CD8-positive, alpha-beta memory T cell (primary cell): ENCODE measurements at regions not wholly inside any gene's neighbourhood (a gene's known extent, or its start where the extent isn't known, plus 50 kb on each side); places are given as distances from the start of the nearest gene placed in this dataset.

Experiments
- CTCF ChIA-PET: fragments of 350-600 bp; sonication (Branson Sonifier 250); formaldehyde crosslinking; loops from one replicate; lab custom pipeline; 2021; ENCODE audit warnings: antibody characterized with exemption; lab: Charles Lee
- POLR2A ChIA-PET: fragments of 350-600 bp; sonication (Branson Sonifier 250); formaldehyde crosslinking; loops from one replicate; lab custom pipeline; 2021; ENCODE audit warnings: antibody characterized with exemption; lab: Charles Lee
- DNase-seq, 5 donors: peaks; one replicate each; pipeline versions ENCODE4 v3.0.0 to v3.0.0-alpha.2; 2020 to 2022; ENCODE audit warnings: mixed read lengths in 1 of 5
- H3K27ac ChIP-seq: one replicate; pipeline ENCODE4 v1.7.0; 2013; ENCODE audit warnings: low read depth, mild to moderate bottlenecking, low read length, moderate library complexity
- H3K27me3 ChIP-seq: 2 replicates; pipeline ENCODE4 v1.7.0; 2013; ENCODE audit warnings: low read length, mild to moderate bottlenecking; ENCODE audit not compliant: insufficient read depth, poor library complexity, severe bottlenecking
- H3K36me3 ChIP-seq: 2 replicates; pipeline ENCODE4 v1.7.0; 2013; ENCODE audit warnings: mild to moderate bottlenecking, low read length, moderate library complexity; ENCODE audit not compliant: insufficient read depth
- H3K4me1 ChIP-seq: 2 replicates; pipeline ENCODE4 v1.7.0; 2013; ENCODE audit warnings: mild to moderate bottlenecking, low read length, moderate library complexity; ENCODE audit not compliant: insufficient read depth
- H3K4me3 ChIP-seq: 2 replicates; pipeline ENCODE4 v1.7.0; 2013; ENCODE audit warnings: mild to moderate bottlenecking, low read length
- H3K9me3 ChIP-seq: 2 replicates; pipeline ENCODE4 v1.7.0; 2013; ENCODE audit warnings: mild to moderate bottlenecking, low read length
- H3K27ac Mint-ChIP-seq, 8 donors: one replicate each; pipeline ENCODE4 v1.8.0; 2020 to 2021; ENCODE audit warnings: mixed read lengths in 8 of 8, mild to moderate bottlenecking in 6 of 8, inconsistent platforms in 3 of 8, moderate library complexity in 3 of 8
- H3K27me3 Mint-ChIP-seq, 2 donors: one replicate each; pipeline ENCODE4 v1.8.0; 2020 to 2021; ENCODE audit warnings: mixed read lengths in 2 of 2, mild to moderate bottlenecking in 1 of 2, moderate library complexity in 1 of 2
- H3K36me3 Mint-ChIP-seq, 3 donors: one replicate each; pipeline ENCODE4 v1.8.0; 2020 to 2021; ENCODE audit warnings: mixed read lengths in 3 of 3, inconsistent platforms in 1 of 3, mild to moderate bottlenecking in 1 of 3
- H3K4me1 Mint-ChIP-seq, 3 donors: one replicate each; pipeline ENCODE4 v1.8.0; 2020 to 2021; ENCODE audit warnings: mixed read lengths in 3 of 3, inconsistent platforms in 1 of 3, mild to moderate bottlenecking in 1 of 3
- H3K4me3 Mint-ChIP-seq, 7 donors: one replicate each; pipeline ENCODE4 v1.8.0; 2020 to 2021; ENCODE audit warnings: mixed read lengths in 7 of 7, mild to moderate bottlenecking in 6 of 7, moderate library complexity in 4 of 7, inconsistent platforms in 2 of 7
- H3K9me3 Mint-ChIP-seq, 5 donors: one replicate each; pipeline ENCODE4 v1.8.0; 2020 to 2022; ENCODE audit warnings: mixed read lengths in 5 of 5, mild to moderate bottlenecking in 3 of 5, moderate library complexity in 2 of 5, inconsistent platforms in 1 of 5

DNA sequence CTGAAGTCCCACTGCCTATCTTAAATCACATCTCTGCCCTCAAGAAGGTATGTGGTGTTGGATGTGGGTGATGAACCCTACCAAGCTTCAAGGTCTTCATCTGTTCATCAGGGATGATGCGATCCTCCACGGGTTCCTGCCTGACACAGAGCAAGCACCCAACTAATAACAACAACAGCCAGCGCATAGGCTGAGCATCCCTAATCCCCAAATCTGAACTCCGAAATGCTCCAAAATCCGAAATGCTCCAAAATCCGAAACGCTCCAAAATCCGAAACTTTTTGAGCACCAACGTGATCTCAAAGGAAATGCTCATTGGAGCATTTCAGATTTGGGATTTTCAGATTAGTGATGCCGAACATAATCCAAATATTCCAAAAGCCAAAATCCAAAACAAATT lies 238.9 kb upstream of the SDK2 start:
- CTCF ChIA-PET: no interaction called here
- Mint-ChIP-seq H3K36me3 (no peaks in the 10 kb centered on the region), H3K4me1 (no peaks in the 10 kb centered on the region), H3K27ac (no peak overlapping the region), H3K9me3 (no peaks in the 10 kb centered on the region), H3K4me3 (no peak overlapping the region), H3K27me3 (peaks cover 5 to 19% of the 10 kb centered on the region in 2 donors)
- no peaks in the 10 kb centered on the region for H3K9me3 ChIP-seq
- no peak overlapping the region for H3K27ac ChIP-seq
- no peaks in the 10 kb centered on the region for H3K4me1 ChIP-seq
- POLR2A ChIA-PET: no interaction called here
- no peaks in the 10 kb centered on the region for H3K27me3 ChIP-seq
- no peaks in the 10 kb centered on the region for H3K36me3 ChIP-seq
- no peak overlapping the region for H3K4me3 ChIP-seq
- DNase-seq: no peak

DNA sequence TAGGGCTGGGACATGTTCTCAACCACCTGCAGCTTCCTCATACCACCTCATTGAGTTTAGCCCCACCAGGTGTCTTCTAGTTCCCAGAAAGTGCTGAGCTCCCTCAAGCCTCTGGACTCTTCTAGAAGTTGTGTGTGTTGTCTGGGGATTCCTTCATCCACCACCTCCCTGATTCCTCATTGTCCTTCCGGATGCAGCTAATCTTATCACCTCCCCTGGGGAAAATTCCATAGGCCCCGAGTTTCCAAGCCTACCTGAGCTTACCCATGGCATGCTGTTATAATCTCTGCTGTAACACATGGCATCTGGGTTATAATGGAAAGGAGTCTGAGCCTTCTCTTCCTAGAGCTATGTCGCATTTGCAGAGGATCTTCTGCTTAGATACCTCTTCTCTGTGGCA lies 243.5 kb upstream of the SDK2 start:
- H3K9me3 ChIP-seq: no peaks in the 10 kb centered on the region
- POLR2A ChIA-PET: no interaction called here
- no peaks in the 10 kb centered on the region for H3K4me1 ChIP-seq
- H3K4me3 ChIP-seq: no peak overlapping the region
- Mint-ChIP-seq H3K36me3 (no peaks in the 10 kb centered on the region), H3K27me3 (peaks cover 6 to 12% of the 10 kb centered on the region in 2 donors), H3K27ac (peak overlapping the region in 1 of 8 donors; percentile 51), H3K9me3 (no peaks in the 10 kb centered on the region), H3K4me1 (no peaks in the 10 kb centered on the region), H3K4me3 (no peak overlapping the region)
- no peaks in the 10 kb centered on the region for H3K36me3 ChIP-seq
- DNase-seq: no peak
- H3K27me3 ChIP-seq: no peaks in the 10 kb centered on the region
- CTCF ChIA-PET: interaction anchor here (1.2 kb wide), 1 partner anchor 15 kb away, joined by 3 read pairs; no protein-coding TSS in a partner anchor
- H3K27ac ChIP-seq: no peak overlapping the region

DNA sequence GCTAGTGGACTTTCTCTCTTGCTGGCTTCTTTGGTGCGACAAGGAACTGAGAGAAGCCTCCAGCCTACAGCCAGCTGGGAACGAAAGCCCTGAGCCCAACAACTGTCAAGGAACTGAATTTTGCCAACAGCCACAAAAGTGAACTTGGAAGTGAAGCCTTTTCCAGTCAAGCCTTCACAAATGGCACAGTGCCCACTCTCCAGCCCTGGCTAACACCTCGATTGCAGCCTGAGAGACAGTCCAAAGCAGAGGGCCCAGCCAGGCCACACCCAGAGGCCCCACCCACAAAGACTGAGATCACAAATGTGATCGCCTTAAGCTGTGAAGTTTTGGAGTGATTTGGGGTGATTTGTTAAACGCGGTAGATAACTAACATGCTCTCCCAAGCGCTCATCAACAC lies 244.6 kb upstream of the SDK2 start:
- Mint-ChIP-seq H3K27ac (no peak overlapping the region), H3K4me3 (no peak overlapping the region), H3K9me3 (no peaks in the 10 kb centered on the region), H3K4me1 (no peaks in the 10 kb centered on the region), H3K36me3 (no peaks in the 10 kb centered on the region), H3K27me3 (peaks cover 8 to 9% of the 10 kb centered on the region in 2 donors)
- no peak for DNase-seq
- no peaks in the 10 kb centered on the region for H3K36me3 ChIP-seq
- no peak overlapping the region for H3K27ac ChIP-seq
- CTCF ChIA-PET: interaction anchor here (1.2 kb wide), 1 partner anchor 14 kb away, joined by 3 read pairs; no protein-coding TSS in a partner anchor
- no peaks in the 10 kb centered on the region for H3K9me3 ChIP-seq
- POLR2A ChIA-PET: no interaction called here
- H3K4me3 ChIP-seq: no peak overlapping the region
- no peaks in the 10 kb centered on the region for H3K27me3 ChIP-seq
- no peaks in the 10 kb centered on the region for H3K4me1 ChIP-seq

DNA sequence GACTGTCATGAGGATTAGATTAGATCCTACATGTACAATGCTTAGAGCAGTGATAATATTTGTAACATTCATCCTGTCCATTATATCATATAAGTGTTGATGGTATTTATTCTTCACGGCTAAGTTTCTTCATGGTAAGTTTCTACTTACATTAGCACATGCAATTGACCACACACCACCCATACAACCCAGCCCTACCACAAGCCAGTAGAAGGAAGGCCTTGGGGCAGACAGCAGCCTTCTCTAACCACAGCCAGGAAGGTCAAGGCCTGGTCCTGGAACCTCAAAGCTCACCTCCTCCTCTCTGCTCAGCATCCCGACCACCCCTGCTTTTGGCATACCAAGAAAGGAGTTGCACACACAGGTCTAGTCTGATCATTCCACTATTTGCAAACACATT lies 245.2 kb upstream of the SDK2 start:
- Histone ChIP-seq H3K4me1 (no peaks in the 10 kb centered on the region), H3K27me3 (no peaks in the 10 kb centered on the region), H3K27ac (no peak overlapping the region), H3K9me3 (no peaks in the 10 kb centered on the region), H3K36me3 (no peaks in the 10 kb centered on the region), H3K4me3 (no peak overlapping the region)
- POLR2A ChIA-PET: no interaction called here
- CTCF ChIA-PET: no interaction called here
- Mint-ChIP-seq H3K9me3 (no peaks in the 10 kb centered on the region), H3K36me3 (no peaks in the 10 kb centered on the region), H3K4me1 (no peaks in the 10 kb centered on the region), H3K4me3 (no peak overlapping the region), H3K27me3 (peaks cover 3 to 8% of the 10 kb centered on the region in 2 donors), H3K27ac (no peak overlapping the region)
- no peak for DNase-seq

DNA sequence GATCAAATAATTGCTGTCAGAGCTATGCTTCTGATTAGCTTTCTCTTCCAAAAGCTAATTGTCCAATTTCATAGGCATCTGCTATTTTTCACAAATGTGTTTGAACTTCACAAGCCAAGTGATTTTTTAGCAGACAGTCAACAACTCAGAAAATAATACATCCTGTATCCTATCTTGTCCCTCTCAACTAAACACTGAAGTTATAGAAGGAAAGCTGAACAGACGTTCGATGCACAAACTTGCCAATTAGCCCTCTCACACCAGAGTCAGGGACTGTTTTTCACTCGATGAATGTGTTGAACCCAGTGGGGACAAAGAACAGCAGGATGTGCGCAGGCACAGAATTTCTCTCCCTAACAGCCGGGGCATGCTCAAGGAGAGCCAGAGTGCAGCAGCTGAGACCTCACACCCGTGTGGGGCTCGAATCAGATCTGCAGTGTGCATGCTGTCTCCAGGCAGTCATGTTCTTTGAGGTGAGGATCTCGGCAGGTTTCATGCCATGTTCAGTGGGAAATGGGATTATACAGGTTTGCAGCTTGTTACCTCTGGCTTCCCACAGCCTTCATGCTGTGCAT lies 246.7 kb upstream of the SDK2 start:
- H3K36me3 Mint-ChIP-seq: no peaks in the 10 kb centered on the region
- H3K27me3 ChIP-seq: no peaks in the 10 kb centered on the region
- ChIA-PET CTCF (no interaction called here), POLR2A (no interaction called here)
- H3K9me3 Mint-ChIP-seq: no peaks in the 10 kb centered on the region
- H3K4me1 ChIP-seq: no peaks in the 10 kb centered on the region
- H3K4me3 ChIP-seq: no peak overlapping the region
- peaks cover 3 to 13% of the 10 kb centered on the region in 2 donors for H3K27me3 Mint-ChIP-seq
- no peaks in the 10 kb centered on the region for H3K36me3 ChIP-seq
- DNase-seq: no peak
- H3K27ac Mint-ChIP-seq: peak overlapping the region in 1 of 8 donors; percentile 64
- no peak overlapping the region for H3K27ac ChIP-seq
- no peaks in the 10 kb centered on the region for H3K9me3 ChIP-seq
- no peak overlapping the region for H3K4me3 Mint-ChIP-seq
- H3K4me1 Mint-ChIP-seq: no peaks in the 10 kb centered on the region

GRCh38 chr17:73895157-73895556 lies 250.9 kb upstream of the SDK2 start:
- Mint-ChIP-seq H3K4me1 (no peaks in the 10 kb centered on the region), H3K9me3 (no peaks in the 10 kb centered on the region), H3K4me3 (no peak overlapping the region), H3K27ac (no peak overlapping the region), H3K36me3 (peaks cover 0 to 2% (median 0%) of the 10 kb centered on the region in 3 donors), H3K27me3 (peaks cover 19 to 25% of the 10 kb centered on the region in 2 donors)
- CTCF ChIA-PET: no interaction called here
- DNase-seq: no peak
- Histone ChIP-seq H3K27me3 (no peaks in the 10 kb centered on the region), H3K27ac (no peak overlapping the region), H3K4me1 (no peaks in the 10 kb centered on the region), H3K36me3 (no peaks in the 10 kb centered on the region), H3K9me3 (no peaks in the 10 kb centered on the region), H3K4me3 (no peak overlapping the region)
- POLR2A ChIA-PET: no interaction called here

- Mint-ChIP-seq H3K9me3 (no peaks in the 10 kb centered on the region), H3K4me3 (no peak overlapping the region), H3K27ac (no peak overlapping the region), H3K27me3 (peaks cover 30 to 39% of the 10 kb centered on the region in 2 donors), H3K36me3 (peaks cover 0 to 2% (median 0%) of the 10 kb centered on the region in 3 donors), H3K4me1 (peaks cover 8 to 11% (median 8%) of the 10 kb centered on the region in 3 donors)
- no peaks in the 10 kb centered on the region for H3K9me3 ChIP-seq
- ChIA-PET CTCF (no interaction called here), POLR2A (no interaction called here)
- H3K4me3 ChIP-seq: no peak overlapping the region
- no peak overlapping the region for H3K27ac ChIP-seq
- H3K4me1 ChIP-seq: no peaks in the 10 kb centered on the region
- DNase-seq: no peak
- H3K27me3 ChIP-seq: peaks cover 10% of the 10 kb centered on the region
- H3K36me3 ChIP-seq: no peaks in the 10 kb centered on the region
Observed at GRCh38 chr17:73896966-73897365, 252.7 kb upstream of the SDK2 start.

DNA sequence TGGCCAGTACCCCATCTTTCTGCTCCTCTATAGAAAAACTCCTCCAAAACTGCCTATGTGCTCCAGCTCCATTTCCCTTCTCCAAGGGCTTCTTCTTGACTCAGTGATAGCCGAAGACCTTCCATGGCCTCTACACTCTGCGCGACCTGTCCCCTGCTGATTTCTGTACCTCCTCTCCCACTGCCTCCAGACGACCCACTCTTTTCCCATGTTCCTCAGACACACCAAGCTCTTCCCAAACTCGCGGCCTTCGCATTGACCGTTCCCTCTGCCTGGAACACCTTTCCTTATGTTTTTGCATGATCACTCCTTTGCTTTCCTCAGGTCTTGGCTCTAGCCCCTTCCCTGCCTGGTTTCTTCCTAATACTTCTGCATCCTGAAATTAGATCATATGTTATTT lies 255.6 kb upstream of the SDK2 start:
- H3K27ac ChIP-seq: no peak overlapping the region
- Mint-ChIP-seq H3K9me3 (no peaks in the 10 kb centered on the region), H3K27ac (peak overlapping the region in 1 of 8 donors; percentile 30), H3K36me3 (peaks cover 0 to 2% (median 0%) of the 10 kb centered on the region in 3 donors), H3K27me3 (peaks cover 37 to 59% of the 10 kb centered on the region in 2 donors), H3K4me3 (no peak overlapping the region), H3K4me1 (peaks cover 8 to 11% (median 9%) of the 10 kb centered on the region in 3 donors)
- H3K4me3 ChIP-seq: no peak overlapping the region
- ChIA-PET CTCF (interaction anchor here (1.4 kb wide), 1 partner anchor 98 kb away, joined by 3 read pairs; no protein-coding TSS in a partner anchor), POLR2A (no interaction called here)
- no peaks in the 10 kb centered on the region for H3K36me3 ChIP-seq
- H3K27me3 ChIP-seq: peaks cover 20% of the 10 kb centered on the region
- no peaks in the 10 kb centered on the region for H3K9me3 ChIP-seq
- no peak for DNase-seq
- no peaks in the 10 kb centered on the region for H3K4me1 ChIP-seq
